Endothelial cell of umbilical vein (primary cell): ENCODE measurements at regions not wholly inside any gene's neighbourhood (a gene's known extent, or its start where the extent isn't known, plus 50 kb on each side); places are given as distances from the start of the nearest gene placed in this dataset.

Experiments used
- BruUV-seq: library from RNA; stranded (reverse); fragments of 400-500 nt; replicated peaks from 2 replicates; lab custom pipeline; 2021; lab: Mats Ljungman, UMichigan
- CTCF ChIA-PET: fragments of 300-600, 350-600 bp; sonication (Branson Sonifier 250); formaldehyde crosslinking; loops from one replicate; lab custom pipeline; 2021; ENCODE audit warnings: antibody characterized with exemption, inconsistent platforms; lab: Charles Lee
- POLR2A ChIA-PET: fragments of 300-600, 350-600 bp; sonication (Branson Sonifier 250); formaldehyde crosslinking; loops from one replicate; lab custom pipeline; 2021; ENCODE audit warnings: antibody characterized with exemption, inconsistent platforms; lab: Charles Lee
- DNase-seq: peaks from one replicate; pipeline ENCODE4 v3.0.0-alpha.2; 2011; ENCODE audit warnings: low read depth, low spot score
- FAIRE-seq: peaks from 2 replicates; lab custom pipeline; 2011; peaks lifted over from hg19 to GRCh38; lab: Jason Lieb, UNC
- H2AFZ ChIP-seq: 2 replicates; pipeline ENCODE4 v1.6.0; 2012; ENCODE audit warnings: low read depth, low read length, control low read depth, inconsistent platforms
- H3K27ac ChIP-seq: 2 replicates; pipeline ENCODE4 v1.5.1; 2011; ENCODE audit warnings: low read depth, mild to moderate bottlenecking, control low read depth, low read length, moderate library complexity; ENCODE audit not compliant: insufficient read depth
- H3K27me3 ChIP-seq, 2 experiments: 2 replicates each; pipeline versions ENCODE4 v1.6.0 to v1.6.1; 2011; ENCODE audit warnings: low read length in 2 of 2, mixed read lengths in 1 of 2; ENCODE audit not compliant: control insufficient read depth in 2 of 2, insufficient read depth in 2 of 2
- H3K36me3 ChIP-seq, 2 experiments: 2 replicates in 1 of 2; 3 replicates in 1 of 2; pipeline ENCODE4 v1.5.1; 2011; ENCODE audit warnings: low read length in 2 of 2, mild to moderate bottlenecking in 1 of 2, moderate library complexity in 1 of 2; ENCODE audit not compliant: control insufficient read depth in 2 of 2, insufficient read depth in 2 of 2; ENCODE audit errors: extremely low read depth in 1 of 2
- H3K4me1 ChIP-seq: 3 replicates; pipeline ENCODE4 v1.5.1; 2011; ENCODE audit warnings: mild to moderate bottlenecking, low read length; ENCODE audit not compliant: control insufficient read depth, insufficient read depth; ENCODE audit errors: extremely low read depth
- H3K4me2 ChIP-seq: 2 replicates; pipeline ENCODE4 v1.6.1; 2011; ENCODE audit warnings: low read length, control low read depth, mixed read lengths; ENCODE audit not compliant: insufficient read depth
- H3K4me3 ChIP-seq, 3 experiments: fragments of 200-600 bp in 1 of 3; sonication (generic), shearing (Covaris generic) in 1 of 3; replicated peaks in 1 of 3; 2 replicates each; pipeline ENCODE4 v1.5.1; 2011 to 2016; ENCODE audit warnings: control low read depth in 3 of 3, low read length in 3 of 3, mild to moderate bottlenecking in 2 of 3, inconsistent platforms in 1 of 3, low read depth in 1 of 3, moderate library complexity in 1 of 3; ENCODE audit not compliant: insufficient read depth in 1 of 3
- H3K79me2 ChIP-seq: 2 replicates; pipeline ENCODE4 v1.6.0; 2012; ENCODE audit warnings: low read length, inconsistent platforms; ENCODE audit not compliant: control insufficient read depth, insufficient read depth
- H3K9ac ChIP-seq: replicated peaks from 2 replicates; pipeline ENCODE3; 2011; ENCODE audit warnings: low read length, control low read depth; ENCODE audit not compliant: insufficient read depth; ENCODE audit errors: extremely low read depth
- H3K9me1 ChIP-seq: replicated peaks from 3 replicates; pipeline ENCODE4 v1.6.0; 2011; ENCODE audit warnings: mild to moderate bottlenecking, low read length; ENCODE audit not compliant: control insufficient read depth, insufficient read depth; ENCODE audit errors: extremely low read depth
- H3K9me3 ChIP-seq: replicated peaks from 2 replicates; pipeline ENCODE4 v1.5.1; 2012; ENCODE audit warnings: low read length, inconsistent platforms; ENCODE audit not compliant: control insufficient read depth, insufficient read depth
- H4K20me1 ChIP-seq: replicated peaks from 2 replicates; pipeline ENCODE3; 2011; ENCODE audit warnings: mild to moderate bottlenecking, low read length; ENCODE audit not compliant: control insufficient read depth, insufficient read depth; ENCODE audit errors: extremely low read depth
- EZH2 ChIP-seq: IDR thresholded peaks from 2 replicates; pipeline ENCODE4 v1.6.1; 2012; ENCODE audit warnings: borderline replicate concordance, low read depth, mild to moderate bottlenecking, moderate library complexity, low read length, inconsistent platforms; ENCODE audit not compliant: severe bottlenecking
- FOS ChIP-seq: IDR thresholded peaks from 2 replicates; pipeline ENCODE4 v1.6.1; 2011; ENCODE audit warnings: mild to moderate bottlenecking, low read length, moderate library complexity, borderline replicate concordance; ENCODE audit not compliant: insufficient read depth
- GATA2 ChIP-seq: IDR thresholded peaks from 2 replicates; pipeline ENCODE4 v1.7.0; 2011; ENCODE audit warnings: low read depth, mild to moderate bottlenecking, moderate library complexity, mixed read lengths, low read length; ENCODE audit not compliant: insufficient read length, insufficient read depth
- JUN ChIP-seq: IDR thresholded peaks from 2 replicates; pipeline ENCODE4 v1.6.1; 2011; ENCODE audit warnings: borderline replicate concordance, low read depth; ENCODE audit not compliant: insufficient read length, insufficient read depth
- MYC ChIP-seq: IDR thresholded peaks from one replicate; pipeline ENCODE4 v1.6.1; 2011; ENCODE audit warnings: mild to moderate bottlenecking, low read depth, low read length
- POLR2A ChIP-seq: IDR thresholded peaks from 2 replicates; pipeline ENCODE4 v1.6.1; 2012; ENCODE audit warnings: low read depth, mild to moderate bottlenecking, control low read depth, low read length
- POLR2AphosphoS5 ChIP-seq: IDR thresholded peaks from 2 replicates; pipeline ENCODE4 v1.6.1; 2012; ENCODE audit warnings: low read depth, mild to moderate bottlenecking, control low read depth, low read length, moderate library complexity; ENCODE audit not compliant: insufficient read depth
- dilution Hi-C: fragments of 300-500 bp; cut with MboI; formaldehyde crosslinking; loops from one replicate; pipeline ENCODE4 v1.15.0; 2019; ENCODE audit warnings: low sequenced_read_pairs; ENCODE audit not compliant: extremely low pct_ligation_motif_present
- intact Hi-C: fragments of 100-400 bp; cut with micrococcal nuclease; formaldehyde crosslinking; loops from one replicate; pipeline ENCODE4 v1.10.0; 2022
- TF ChIP-seq, protein P1 (sequence below): IDR thresholded peaks from 2 replicates; pipeline ENCODE4 v1.6.1; 2011; ENCODE audit not compliant: insufficient read depth, insufficient read length
- TF ChIP-seq, protein P2 (sequence below), 2 donors: IDR thresholded peaks; 1 replicate in 1 of 2; 2 replicates in 1 of 2; pipeline ENCODE4 v1.5.1; 2011; ENCODE audit warnings: low read length in 2 of 2, mild to moderate bottlenecking in 2 of 2, moderate library complexity in 2 of 2, control low read depth in 1 of 2, inconsistent platforms in 1 of 2, low read depth in 1 of 2; ENCODE audit not compliant: insufficient read depth in 1 of 2; ENCODE audit errors: extremely low read depth in 1 of 2

DNA sequence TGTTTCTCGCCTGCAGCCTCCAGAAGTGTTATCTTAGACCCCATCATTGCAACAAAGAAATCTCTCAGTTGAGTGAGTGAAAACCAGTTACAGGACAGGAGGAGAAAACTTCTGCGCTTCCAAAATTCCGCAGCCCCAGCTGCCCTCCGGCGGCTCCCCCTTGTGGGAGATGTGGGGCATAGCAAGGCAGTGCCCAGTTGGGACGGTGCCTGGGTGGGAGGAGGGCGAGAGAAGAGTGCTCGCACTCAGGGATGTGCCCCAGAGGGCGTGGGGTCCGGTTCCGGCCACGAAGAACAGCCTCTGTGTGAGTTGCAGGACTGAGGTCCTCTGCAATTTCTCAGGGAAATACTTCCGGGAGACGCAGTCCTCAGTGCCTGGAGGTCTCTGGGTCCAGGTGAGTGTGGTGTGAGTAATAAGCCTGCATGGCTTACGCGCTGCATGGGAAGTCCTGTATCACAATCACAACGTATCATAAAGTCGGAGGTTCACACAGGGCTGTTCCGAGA is 87.0 kb upstream of the BLID start:
- H3K27me3 ChIP-seq = no peaks in the 10 kb centered on the region
- no peaks in the 10 kb centered on the region for H3K9me1 ChIP-seq
- BruUV-seq = no TSS peak
- H3K36me3 ChIP-seq = no peaks in the 10 kb centered on the region
- DNase-seq = no peak
- H4K20me1 ChIP-seq = no peaks in the 10 kb centered on the region
- H2AFZ ChIP-seq = peak overlapping the region; percentile 90
- peak overlapping the region in 2 of 3 experiments; percentile 28 to 72 for H3K4me3 ChIP-seq
- no peaks in the 10 kb centered on the region for H3K9me3 ChIP-seq
- peak overlapping the region; percentile 74 for H3K27ac ChIP-seq
- H3K4me1 ChIP-seq = peaks cover 42% of the 10 kb centered on the region
- intact Hi-C loops (loop anchor here (1.0 to 5.0 kb wide), 10 partner anchors 23 to 548 kb away; no protein-coding TSS in a partner anchor), dilution Hi-C loops (no loop called here)
- TF ChIP-seq GATA2 = peak; percentile 66
- TF ChIP-seq MYC = no peak
- TF ChIP-seq FOS = no peak
- TF ChIP-seq, protein P1, sequence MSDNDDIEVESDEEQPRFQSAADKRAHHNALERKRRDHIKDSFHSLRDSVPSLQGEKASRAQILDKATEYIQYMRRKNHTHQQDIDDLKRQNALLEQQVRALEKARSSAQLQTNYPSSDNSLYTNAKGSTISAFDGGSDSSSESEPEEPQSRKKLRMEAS = no peak
- TF ChIP-seq POLR2A = no peak
- TF ChIP-seq POLR2AphosphoS5 = no peak
- TF ChIP-seq JUN = no peak
- TF ChIP-seq EZH2 = no peak
- TF ChIP-seq, protein P2, sequence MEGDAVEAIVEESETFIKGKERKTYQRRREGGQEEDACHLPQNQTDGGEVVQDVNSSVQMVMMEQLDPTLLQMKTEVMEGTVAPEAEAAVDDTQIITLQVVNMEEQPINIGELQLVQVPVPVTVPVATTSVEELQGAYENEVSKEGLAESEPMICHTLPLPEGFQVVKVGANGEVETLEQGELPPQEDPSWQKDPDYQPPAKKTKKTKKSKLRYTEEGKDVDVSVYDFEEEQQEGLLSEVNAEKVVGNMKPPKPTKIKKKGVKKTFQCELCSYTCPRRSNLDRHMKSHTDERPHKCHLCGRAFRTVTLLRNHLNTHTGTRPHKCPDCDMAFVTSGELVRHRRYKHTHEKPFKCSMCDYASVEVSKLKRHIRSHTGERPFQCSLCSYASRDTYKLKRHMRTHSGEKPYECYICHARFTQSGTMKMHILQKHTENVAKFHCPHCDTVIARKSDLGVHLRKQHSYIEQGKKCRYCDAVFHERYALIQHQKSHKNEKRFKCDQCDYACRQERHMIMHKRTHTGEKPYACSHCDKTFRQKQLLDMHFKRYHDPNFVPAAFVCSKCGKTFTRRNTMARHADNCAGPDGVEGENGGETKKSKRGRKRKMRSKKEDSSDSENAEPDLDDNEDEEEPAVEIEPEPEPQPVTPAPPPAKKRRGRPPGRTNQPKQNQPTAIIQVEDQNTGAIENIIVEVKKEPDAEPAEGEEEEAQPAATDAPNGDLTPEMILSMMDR (IDR thresholded peaks at IDR 0.05; ENCODE audit: extremely low read depth in 1 of 2, insufficient read depth in 1 of 2, low read depth in 1 of 2, low read length in 2 of 2) = peak; percentile 96 to 99
- ChIA-PET CTCF (interaction anchor here (0.7 to 4.5 kb wide), 41 partner anchors 12 to 549 kb away, joined by 3 to 91 read pairs (median 6); partner anchors contain the start of gene BLID), POLR2A (interaction anchor here (1.1 to 2.2 kb wide), 2 partner anchors 14 to 116 kb away, joined by 3 to 9 read pairs; no protein-coding TSS in a partner anchor)
- peak overlapping the region; percentile 95 for H3K4me2 ChIP-seq
- H3K79me2 ChIP-seq = peaks cover 14% of the 10 kb centered on the region
- peak overlapping the region; percentile 73 for H3K9ac ChIP-seq
- FAIRE-seq = no peak
